Panc1 (cell line): ENCODE measurements at regions not wholly inside any gene's neighbourhood (a gene's known extent, or its start where the extent isn't known, plus 50 kb on each side); places are given as distances from the start of the nearest gene placed in this dataset.

Source experiments
- ATAC-seq: fragments of 200-7000 bp; cut with Tn5 transposase; 2 replicates; pipeline ENCODE4 v1.9.1; 2020; ENCODE audit warnings: mild to moderate bottlenecking, moderate library complexity
- BruUV-seq: library from RNA; stranded (reverse); fragments of 400-500 nt; replicated peaks from 2 replicates; lab custom pipeline; 2021; lab: Mats Ljungman, UMichigan
- CTCF ChIA-PET: fragments of 300-600 bp; sonication (Branson Sonifier 250); formaldehyde crosslinking; loops from one replicate; lab custom pipeline; 2022; ENCODE audit warnings: antibody characterized with exemption; lab: Charles Lee
- POLR2A ChIA-PET: fragments of 300-600 bp; sonication (Branson Sonifier 250); formaldehyde crosslinking; loops from one replicate; lab custom pipeline; 2022; ENCODE audit warnings: antibody characterized with exemption; lab: Charles Lee
- DNase-seq: peaks from one replicate; pipeline ENCODE4 v3.0.0-alpha.2; 2010; ENCODE audit warnings: low read depth, low spot score
- H3K27ac ChIP-seq: 2 replicates; pipeline ENCODE4 v1.5.1; 2011; ENCODE audit warnings: mild to moderate bottlenecking, low read length, inconsistent platforms
- H3K27me3 ChIP-seq: fragments of 200-500 bp; sonication (Bioruptor generic); 2 replicates; pipeline ENCODE4 v1.6.0; 2014; ENCODE audit warnings: low read length, inconsistent platforms; ENCODE audit not compliant: control insufficient read depth, insufficient read depth
- H3K36me3 ChIP-seq: fragments of 200-500 bp; sonication (Bioruptor generic); 2 replicates; pipeline ENCODE4 v1.5.1; 2014; ENCODE audit warnings: inconsistent platforms, mild to moderate bottlenecking, low read length, moderate library complexity; ENCODE audit not compliant: control insufficient read depth, insufficient read depth
- H3K4me1 ChIP-seq: 2 replicates; pipeline ENCODE4 v1.5.1; 2011; ENCODE audit warnings: inconsistent platforms, mild to moderate bottlenecking, low read length, moderate library complexity; ENCODE audit not compliant: control insufficient read depth, insufficient read depth
- H3K4me3 ChIP-seq, 2 experiments: 2 replicates each; pipeline ENCODE4 v1.5.1; 2011 to 2012; ENCODE audit warnings: low read depth in 2 of 2, low read length in 2 of 2, mild to moderate bottlenecking in 2 of 2, inconsistent platforms in 1 of 2, moderate library complexity in 1 of 2
- H3K9me3 ChIP-seq: fragments of 200-500 bp; sonication (Bioruptor generic); 2 replicates; pipeline ENCODE4 v1.5.1; 2014; ENCODE audit warnings: low read depth, mild to moderate bottlenecking, inconsistent platforms, low read length, moderate library complexity; ENCODE audit not compliant: control insufficient read depth, insufficient read depth
- CTCF ChIP-seq: fragments of 450-650 bp; IDR thresholded peaks from 2 replicates; pipeline ENCODE4 v1.5.1; 2017; ENCODE audit warnings: mild to moderate bottlenecking
- POLR2AphosphoS5 ChIP-seq: IDR thresholded peaks from 2 replicates; pipeline ENCODE4 v1.6.1; 2012; ENCODE audit warnings: mild to moderate bottlenecking, low read depth, low read length, moderate library complexity
- REST ChIP-seq, 2 experiments: IDR thresholded peaks; 2 replicates each; pipeline ENCODE4 v1.6.1; 2011 to 2012; ENCODE audit warnings: low read depth in 2 of 2, control low read depth in 1 of 2, low read length in 1 of 2, mild to moderate bottlenecking in 1 of 2, moderate library complexity in 1 of 2; ENCODE audit not compliant: insufficient read depth in 1 of 2
- SIN3A ChIP-seq: IDR thresholded peaks from 2 replicates; pipeline ENCODE4 v1.6.1; 2012; ENCODE audit warnings: low read depth, mild to moderate bottlenecking, low read length, moderate library complexity, borderline replicate concordance; ENCODE audit not compliant: insufficient read depth
- TCF7L2 ChIP-seq: IDR thresholded peaks from 2 replicates; pipeline ENCODE4 v1.6.1; 2011; ENCODE audit warnings: mild to moderate bottlenecking, low read depth, low read length, inconsistent platforms
- in situ Hi-C: cut with HindIII; loops from 2 replicates; pipeline ENCODE4 v1.10.0; 2016; ENCODE audit warnings: low sequenced_read_pairs, low pct_unique_long_range_greater_than_20kb
- intact Hi-C: fragments of 100-400 bp; cut with micrococcal nuclease; formaldehyde crosslinking; loops from one replicate; pipeline ENCODE4 v1.10.0; 2022; ENCODE audit not compliant: unreplicated experiment

- ATAC-seq: no peak
- BruUV-seq: no TSS peak
- DNase-seq: no peak
- TF ChIP-seq SIN3A: no peak
- TF ChIP-seq REST (IDR thresholded peaks at IDR 0.05; ENCODE audit: insufficient read depth in 1 of 2, low read depth in 2 of 2, low read length in 1 of 2): no peak
- TF ChIP-seq CTCF: no peak
- TF ChIP-seq TCF7L2: no peak
- TF ChIP-seq POLR2AphosphoS5: no peak
- ChIA-PET POLR2A (no interaction called here), CTCF (no interaction called here)
- Histone ChIP-seq H3K4me3 (no peak overlapping the region), H3K4me1 (no peaks in the 10 kb centered on the region), H3K9me3 (no peaks in the 10 kb centered on the region), H3K27me3 (no peaks in the 10 kb centered on the region), H3K36me3 (no peaks in the 10 kb centered on the region), H3K27ac (no peak overlapping the region)
- in situ Hi-C loops: no loop called here
- intact Hi-C loops: no loop called here
These were observed 148.0 kb upstream of the GRIA1 start for GRCh38 chr5:153342487-153342886.

- ChIA-PET POLR2A (no interaction called here), CTCF (no interaction called here)
- in situ Hi-C loops: no loop called here
- BruUV-seq: no TSS peak
- H3K4me3 ChIP-seq: no peak overlapping the region
- H3K36me3 ChIP-seq: no peaks in the 10 kb centered on the region
- TF ChIP-seq TCF7L2 (no peak), REST (IDR thresholded peaks at IDR 0.05; ENCODE audit: insufficient read depth in 1 of 2, low read depth in 2 of 2, low read length in 1 of 2) (no peak), SIN3A (no peak), POLR2AphosphoS5 (no peak), CTCF (no peak)
- no peak overlapping the region for H3K27ac ChIP-seq
- intact Hi-C loops: no loop called here
- no peak for ATAC-seq
- H3K27me3 ChIP-seq: no peaks in the 10 kb centered on the region; the same call in 1 of the 2 replicates
- no peaks in the 10 kb centered on the region for H3K4me1 ChIP-seq
- no peak for DNase-seq
- H3K9me3 ChIP-seq: no peaks in the 10 kb centered on the region
These were observed 142.9 kb upstream of the GRIA1 start for GRCh38 chr5:153347611-153348010.
